SIG-M5 treated with dmso at 0.1 percent for 504 hours (cell line): ENCODE measurements at regions not wholly inside any gene's neighbourhood (a gene's known extent, or its start where the extent isn't known, plus 50 kb on each side); places are given as distances from the start of the nearest gene placed in this dataset.

Experiments
- DNase-seq: peaks from one replicate; lab custom pipeline; 2025; ENCODE audit not compliant: unreplicated experiment; lab: John Stamatoyannopoulos, UW

- DNase-seq, result no peak
These were observed 585.1 kb downstream of the IRX1 start for GRCh38 chr5:4180703-4181102.

GRCh38 chr5:4182144-4182543, 586.5 kb downstream of the IRX1 start:
- no peak for DNase-seq

GRCh38 chr5:4185127-4185526, 589.5 kb downstream of the IRX1 start:
- DNase-seq, result no peak

- DNase-seq, result no peak
These were observed 593.1 kb downstream of the IRX1 start for GRCh38 chr5:4188704-4189103.

GRCh38 chr5:4189317-4189716, 593.7 kb downstream of the IRX1 start:
- no peak for DNase-seq

- no peak for DNase-seq
These were observed 595.4 kb downstream of the IRX1 start for GRCh38 chr5:4191041-4191440.

GRCh38 chr5:4191703-4192102, 596.1 kb downstream of the IRX1 start:
- DNase-seq, result no peak

GRCh38 chr5:4192111-4192510, 596.5 kb downstream of the IRX1 start:
- DNase-seq, result no peak

GRCh38 chr5:4196744-4197143, 601.1 kb downstream of the IRX1 start:
- DNase-seq, result no peak

GRCh38 chr5:4197151-4197550, 601.5 kb downstream of the IRX1 start:
- DNase-seq, result no peak

GRCh38 chr5:4198461-4198860, 602.8 kb downstream of the IRX1 start:
- no peak for DNase-seq

GRCh38 chr5:4199049-4199841, 603.6 kb downstream of the IRX1 start:
- no peak for DNase-seq

GRCh38 chr5:4203146-4203545, 607.5 kb downstream of the IRX1 start:
- no peak for DNase-seq

GRCh38 chr5:4204276-4205141, 608.9 kb downstream of the IRX1 start:
- no peak for DNase-seq

GRCh38 chr5:4205398-4205797, 609.8 kb downstream of the IRX1 start:
- no peak for DNase-seq

- no peak for DNase-seq
These were observed 610.5 kb downstream of the IRX1 start for GRCh38 chr5:4206127-4206526.

GRCh38 chr5:4207486-4207885, 611.9 kb downstream of the IRX1 start:
- DNase-seq, result no peak

- DNase-seq, result no peak
These were observed 612.9 kb downstream of the IRX1 start for GRCh38 chr5:4208537-4208936.

GRCh38 chr5:4208996-4209395, 613.4 kb downstream of the IRX1 start:
- DNase-seq, result no peak

- DNase-seq, result no peak
These were observed 616.6 kb downstream of the IRX1 start for GRCh38 chr5:4212071-4212739.

- no peak for DNase-seq
These were observed 617.6 kb downstream of the IRX1 start for GRCh38 chr5:4212981-4213819.
